Stimulated activated CD4-positive, alpha-beta T cell treated with anti-CD3 and anti-CD28 coated beads, Interleukin-2, amount 100 ng/mL, for 48 hours (primary cell): ENCODE measurements at regions not wholly inside any gene's neighbourhood (a gene's known extent, or its start where the extent isn't known, plus 50 kb on each side); places are given as distances from the start of the nearest gene placed in this dataset.
"Not testable (repeated sequence)": the region's sequence is repeated elsewhere in the genome, so short reads cannot be mapped to it uniquely, and the experiment has no call there.

ENCODE experiments used
- DNase-seq, 2 donors: peaks; one replicate each; pipeline ENCODE4 v3.0.0-alpha.2; 2020

DNA sequence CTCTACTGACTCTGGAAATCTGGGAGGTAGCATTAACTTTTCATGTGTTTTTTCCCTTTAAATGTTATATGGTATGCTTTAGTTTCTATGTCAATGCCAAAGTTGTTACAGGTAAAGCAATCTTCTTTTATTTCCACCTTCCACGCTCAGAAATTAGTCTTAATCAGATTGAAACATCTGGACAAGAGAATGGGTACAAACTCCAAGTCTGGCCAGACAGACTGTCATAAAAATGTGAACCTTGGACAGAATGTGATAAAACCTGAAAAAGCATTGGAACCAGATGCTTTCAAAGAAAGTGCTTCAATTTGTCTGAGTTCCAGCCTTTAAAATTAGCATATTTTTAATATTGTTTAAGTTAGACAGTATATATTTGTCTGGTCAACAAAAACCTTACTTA lies 110.7 kb upstream of the P2RY1 start:
- DNase-seq, result no peak

DNA sequence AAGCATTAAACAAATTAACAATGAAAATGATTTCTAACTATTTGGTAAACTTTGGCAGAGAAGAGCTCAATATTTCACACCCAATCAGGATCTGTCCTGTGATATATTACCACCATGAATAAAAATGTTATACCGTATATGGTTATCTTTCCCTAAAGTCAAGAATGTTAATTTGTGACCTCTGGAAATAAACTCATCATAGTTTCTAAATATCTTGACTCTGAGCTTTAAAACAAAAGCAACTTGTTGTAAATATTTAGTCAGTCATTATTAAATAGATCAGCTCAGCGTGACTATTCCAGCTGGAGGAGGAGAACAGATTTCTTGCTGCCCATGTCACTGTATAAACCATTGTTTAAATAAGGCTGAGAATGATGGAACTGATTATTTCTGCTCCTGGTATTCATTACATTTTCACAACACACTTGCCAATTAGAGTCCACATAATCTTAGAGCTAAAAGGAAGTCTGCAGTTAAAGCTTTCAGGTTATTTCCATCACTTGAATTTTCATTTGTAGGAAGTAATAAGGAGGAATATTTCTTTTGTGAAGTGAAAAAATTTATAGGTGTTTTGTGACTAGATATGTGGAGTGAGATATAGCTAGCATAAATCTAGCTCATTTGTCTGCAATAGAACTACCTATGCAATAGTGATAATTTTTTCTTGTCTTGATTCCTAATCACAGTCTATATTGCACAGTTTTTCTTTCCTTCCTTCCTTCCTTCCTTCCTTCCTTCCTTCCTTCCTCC lies 106.5 kb upstream of the P2RY1 start:
- DNase-seq, result no peak

DNA sequence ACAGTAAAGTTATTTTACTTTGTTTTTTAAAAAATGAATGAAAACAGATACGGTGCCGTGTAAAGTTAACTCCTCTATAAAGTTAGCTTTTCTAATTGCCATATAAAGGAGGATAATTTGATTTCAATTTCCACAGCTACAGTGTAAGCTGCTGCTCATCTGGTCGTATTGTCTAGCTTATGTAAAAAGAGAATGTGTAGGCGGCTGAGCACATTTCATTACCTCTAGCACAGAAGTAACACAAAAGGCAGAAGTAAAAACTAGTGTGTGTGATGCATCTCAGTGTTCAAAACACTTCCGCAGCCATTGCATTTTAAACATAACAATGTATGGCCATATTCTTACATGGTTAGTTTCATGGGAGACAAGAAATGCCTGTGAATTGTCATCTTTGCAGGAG lies 105.0 kb upstream of the P2RY1 start:
- no peak for DNase-seq

DNA sequence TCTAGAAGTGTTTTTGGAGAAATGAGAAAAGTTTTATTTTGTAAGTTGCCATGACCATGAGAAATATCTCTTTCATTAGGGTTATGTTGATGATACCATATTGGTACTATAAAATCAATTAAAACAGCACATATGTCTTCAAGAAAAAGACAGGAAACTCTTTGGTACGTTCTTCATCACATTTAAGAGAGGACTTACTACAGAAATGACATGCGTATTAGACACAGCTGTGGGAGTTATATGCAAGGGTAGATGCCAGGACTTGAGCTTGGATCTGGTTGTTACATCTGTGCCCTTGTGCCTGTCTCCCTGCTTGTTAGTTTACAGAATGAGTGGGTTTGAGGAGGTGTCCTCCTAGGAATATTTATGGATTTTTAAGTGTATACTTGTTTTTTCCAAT lies 103.4 kb upstream of the P2RY1 start:
- no peak for DNase-seq

DNA sequence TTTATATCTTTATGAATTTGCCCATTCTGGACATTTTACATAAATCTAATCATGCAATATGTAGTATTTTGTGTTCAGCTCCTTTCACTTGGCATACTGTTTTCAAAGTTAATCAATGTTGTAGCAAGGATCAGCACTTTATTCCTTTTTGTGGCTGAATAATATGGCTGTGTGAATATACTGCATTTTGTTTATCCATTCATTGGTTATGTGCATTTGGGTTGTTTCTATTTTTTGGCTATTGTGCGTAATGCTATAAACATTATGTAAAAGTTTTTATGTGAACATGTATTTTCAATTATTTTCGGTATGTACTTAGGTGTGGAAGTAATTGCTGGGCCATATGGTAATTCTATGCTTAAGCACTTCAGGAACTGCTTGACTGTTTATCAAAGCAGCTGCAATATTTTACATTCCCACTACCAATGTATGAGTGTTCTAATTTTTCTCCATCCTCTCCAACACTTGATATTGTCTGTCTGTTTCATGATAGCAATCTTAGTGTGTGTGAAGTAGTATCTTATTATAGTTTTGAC lies 101.3 kb upstream of the P2RY1 start:
- no peak for DNase-seq

DNA sequence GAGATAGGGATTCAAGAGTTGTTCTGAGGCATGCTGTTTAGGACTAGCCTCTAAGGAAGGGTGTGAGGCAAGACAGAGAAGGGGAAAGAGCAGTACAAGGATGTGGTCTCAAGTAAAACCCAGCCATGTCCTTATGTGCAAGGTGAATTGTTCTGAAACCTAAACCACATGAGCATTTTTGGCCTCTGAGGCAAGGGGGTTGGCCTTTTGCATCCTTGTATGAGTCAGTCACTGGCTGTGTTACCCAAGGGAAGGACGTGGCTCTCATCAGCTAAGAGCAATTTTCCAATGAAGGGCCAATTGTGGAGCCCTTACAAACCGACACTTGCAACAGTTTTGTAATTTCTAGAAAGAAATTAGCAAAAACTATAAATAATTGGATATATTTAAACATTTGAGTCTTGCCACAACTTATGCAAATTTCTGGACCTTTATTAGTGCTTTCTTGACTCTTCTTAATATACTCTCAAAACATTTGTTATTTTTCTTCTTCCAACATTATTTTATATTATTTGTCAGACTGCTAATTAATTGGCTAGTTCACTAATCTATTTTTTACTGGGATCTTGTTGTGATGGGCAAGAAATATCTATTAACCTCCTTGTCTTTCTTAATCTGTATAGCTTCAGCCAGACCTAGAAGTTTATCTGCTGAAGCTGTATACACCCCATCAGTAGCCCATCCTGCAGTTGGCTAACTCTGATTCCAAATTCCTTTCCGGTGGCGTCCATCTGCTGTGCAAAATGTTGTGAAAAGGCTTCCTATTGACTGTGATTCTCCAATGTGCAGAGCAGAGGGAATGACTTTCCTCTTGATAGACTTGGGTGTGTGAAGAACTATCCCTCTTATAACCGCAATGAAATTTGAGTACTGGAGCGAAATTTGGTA lies 97.7 kb upstream of the P2RY1 start:
- DNase-seq, result no peak

DNA sequence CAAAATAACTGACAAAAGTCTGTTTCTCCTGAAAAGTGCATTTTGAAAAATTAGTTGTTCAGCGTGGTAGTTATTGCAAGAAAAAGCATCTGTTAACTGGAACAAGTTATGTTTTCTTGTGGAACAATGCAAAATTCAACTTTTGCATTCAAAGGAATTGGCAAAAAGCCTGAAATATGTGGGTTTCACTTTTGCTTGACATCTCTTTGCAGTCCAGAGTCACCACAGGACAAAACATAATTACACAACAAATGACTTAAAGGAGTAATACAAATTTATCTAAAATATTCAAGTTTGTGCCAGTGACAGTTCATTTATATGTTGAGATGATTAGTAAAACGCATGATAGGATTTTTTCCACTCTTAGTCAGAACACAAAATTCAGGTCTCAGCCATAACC lies 96.3 kb upstream of the P2RY1 start:
- no peak for DNase-seq

DNA sequence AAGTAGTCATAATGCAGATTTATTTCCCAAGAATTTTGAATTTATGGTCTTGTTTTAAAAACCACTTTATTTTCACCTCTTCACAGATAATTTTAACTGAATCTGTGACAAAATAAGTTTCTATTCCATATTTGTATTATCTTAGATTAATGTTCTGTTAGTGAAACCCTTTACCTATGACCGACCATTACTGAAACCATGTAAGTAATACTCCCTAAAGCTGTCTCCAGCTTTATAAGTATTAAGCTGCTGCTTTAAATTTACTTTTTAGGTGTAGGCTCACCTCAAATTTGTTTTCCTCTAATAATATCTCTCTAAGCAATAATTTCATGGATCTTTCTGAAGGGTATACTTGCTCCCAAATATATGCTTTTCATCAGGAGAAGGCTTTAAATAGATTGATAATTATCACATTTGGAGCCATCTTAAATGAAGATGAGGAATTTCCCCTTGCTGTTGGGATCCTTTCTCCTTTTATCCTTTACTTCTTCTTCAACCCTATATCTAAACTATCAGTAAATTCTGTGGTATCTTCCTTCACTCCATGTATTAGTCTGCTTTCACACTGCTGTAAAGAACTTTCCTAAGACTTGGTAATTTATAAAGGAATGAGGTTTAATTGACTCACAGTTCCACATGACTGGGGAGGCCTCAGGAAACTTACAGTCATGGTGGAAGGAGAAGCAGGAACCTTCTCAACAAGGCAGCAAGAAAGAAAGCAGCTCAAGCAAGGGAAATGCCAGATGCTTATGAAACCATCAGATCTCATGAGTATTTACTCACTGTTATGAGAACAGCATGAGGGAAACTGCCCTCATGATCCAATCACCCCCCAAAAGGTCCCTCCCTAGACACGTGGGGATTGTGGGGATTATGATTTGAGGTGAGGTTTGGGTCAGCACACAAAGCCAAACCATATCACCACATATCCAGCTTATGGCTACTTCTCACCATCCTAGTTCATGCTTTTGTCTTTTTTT lies 92.3 kb upstream of the P2RY1 start:
- DNase-seq, result no peak

DNA sequence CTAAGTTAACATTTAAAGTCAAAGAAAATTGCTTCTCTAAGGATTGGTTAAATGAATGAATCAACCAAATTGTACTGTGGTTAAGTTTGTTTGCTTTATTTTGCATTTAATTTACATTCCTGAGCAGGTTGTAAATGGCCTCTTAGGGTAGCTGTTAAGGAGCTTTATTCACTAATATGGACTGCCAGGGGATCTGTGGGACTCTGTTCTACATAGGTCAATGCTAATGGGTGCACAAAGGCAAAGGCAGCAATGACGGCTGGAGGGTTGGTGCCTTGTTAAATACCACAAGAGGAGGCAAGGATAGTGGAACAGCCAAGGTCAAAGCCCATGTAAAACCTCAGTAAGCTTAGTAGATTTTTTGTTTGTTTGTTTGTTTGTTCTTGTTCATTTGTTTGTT lies 89.3 kb upstream of the P2RY1 start:
- no peak for DNase-seq

DNA sequence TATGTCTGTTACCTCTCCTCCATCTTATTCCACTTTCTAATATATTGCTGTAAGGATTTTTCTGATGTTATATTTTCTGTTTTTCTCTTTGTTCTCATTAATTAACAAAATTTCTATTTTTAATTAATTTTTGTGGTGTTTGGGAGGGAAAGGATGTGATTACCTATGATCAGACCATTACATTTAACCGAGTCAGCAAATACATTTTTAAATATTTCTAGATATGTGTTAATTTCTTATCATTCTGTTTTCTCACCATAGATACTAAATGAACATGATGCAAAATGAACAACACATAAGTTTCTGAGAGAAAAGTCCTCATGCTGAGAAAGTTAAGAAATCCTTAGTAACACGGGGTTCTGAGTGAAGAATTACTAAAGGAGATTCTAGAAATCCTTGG lies 80.6 kb upstream of the P2RY1 start:
- no peak for DNase-seq

DNA sequence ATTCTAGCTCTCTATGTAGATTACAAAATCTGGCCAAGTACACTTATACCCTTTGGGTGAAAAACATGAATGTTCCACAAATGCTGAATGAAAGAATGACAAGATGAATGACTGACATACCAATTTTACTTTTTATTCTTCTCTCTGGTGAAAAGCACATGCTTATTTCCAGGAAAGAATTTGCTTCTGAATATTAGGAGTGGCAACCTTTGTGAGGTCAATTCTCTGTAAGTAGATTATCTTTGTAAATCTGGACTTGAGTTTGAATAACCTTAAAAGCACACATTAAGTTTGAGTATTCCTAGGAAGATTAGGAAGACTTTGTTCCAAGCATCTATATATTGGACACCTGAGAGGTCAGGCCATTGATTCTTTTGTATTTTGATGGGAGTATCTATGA lies 78.1 kb upstream of the P2RY1 start:
- no peak for DNase-seq

DNA sequence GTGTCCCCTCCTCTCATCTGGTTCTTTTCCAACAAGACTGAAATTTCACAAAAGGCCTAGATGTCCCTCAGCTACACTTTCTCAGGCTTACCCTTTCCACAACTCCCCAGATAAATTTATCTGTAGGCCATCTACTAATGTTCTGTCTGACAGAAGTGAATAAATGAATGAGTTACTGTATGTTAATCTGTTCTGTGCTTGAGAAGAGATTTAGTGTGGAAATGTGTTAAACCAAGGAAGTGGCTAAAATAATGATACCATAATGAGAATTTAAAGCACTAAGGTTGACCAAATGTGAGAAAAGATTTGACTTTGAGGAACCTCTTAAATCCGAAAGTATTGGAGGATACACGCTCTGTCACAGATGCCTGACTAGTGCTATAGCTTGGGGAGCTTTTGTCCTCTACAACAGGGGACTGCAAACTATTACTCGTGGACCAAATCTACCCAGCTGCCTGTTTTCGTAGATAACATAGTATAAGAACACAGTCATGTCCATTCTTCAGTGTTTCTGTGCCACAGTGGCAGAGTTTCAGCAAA lies 74.8 kb upstream of the P2RY1 start:
- DNase-seq, result no peak

DNA sequence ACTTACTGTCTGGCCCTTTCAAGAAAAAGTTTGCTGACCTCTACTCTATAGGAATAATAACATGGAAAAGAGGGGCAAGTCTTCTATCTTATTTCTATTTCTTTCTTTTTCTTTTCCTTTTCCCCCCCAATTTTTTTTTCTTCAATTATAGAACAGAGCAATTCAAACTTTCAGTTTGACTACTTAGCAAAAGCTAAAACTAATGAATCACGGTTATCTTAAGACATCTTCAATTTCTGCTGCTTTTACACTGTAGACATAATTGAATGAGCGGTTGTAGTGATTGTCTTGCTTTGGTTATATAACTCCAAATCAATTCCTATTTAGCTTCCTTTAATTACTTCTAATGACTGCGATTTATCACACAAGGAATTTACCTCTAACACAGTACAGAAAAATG lies 74.3 kb upstream of the P2RY1 start:
- DNase-seq, result no peak

DNA sequence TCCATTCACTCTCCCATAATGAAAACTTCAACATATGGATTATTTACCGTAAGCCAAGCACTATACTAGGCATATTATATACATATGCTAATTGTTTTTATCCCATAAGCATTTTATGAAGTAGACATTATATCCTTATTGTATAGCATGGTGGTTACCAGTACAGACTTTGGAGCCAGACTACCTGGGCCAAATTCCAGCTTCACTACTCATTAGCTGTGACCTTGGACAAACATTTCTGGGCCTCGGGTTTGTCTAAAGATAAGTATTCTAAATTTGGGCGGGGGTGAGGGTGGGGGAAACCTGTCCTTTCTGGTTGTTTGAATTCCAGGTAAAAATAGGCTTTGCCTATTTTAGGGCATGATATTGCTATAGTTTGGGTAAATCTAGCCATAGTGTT lies 66.5 kb upstream of the P2RY1 start:
- no peak for DNase-seq

DNA sequence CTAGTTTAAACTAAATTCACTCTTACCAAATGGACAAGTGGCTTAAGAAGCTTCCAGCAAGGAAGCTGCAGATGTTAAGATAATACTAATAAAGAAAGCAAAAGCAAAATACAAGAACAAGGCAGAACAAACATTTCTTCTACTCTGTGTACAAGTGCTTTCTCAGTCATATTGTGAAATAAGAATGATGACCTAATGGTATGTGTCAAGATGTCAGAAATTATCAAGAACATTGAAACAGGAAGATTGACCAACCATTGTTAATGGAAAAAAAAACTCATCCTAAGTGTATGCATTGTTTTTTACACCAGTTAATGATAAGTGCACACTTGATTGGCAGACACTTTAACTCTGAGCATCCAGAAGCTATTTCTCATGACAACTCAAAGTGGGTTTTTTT lies 65.4 kb upstream of the P2RY1 start:
- DNase-seq, result no peak

DNA sequence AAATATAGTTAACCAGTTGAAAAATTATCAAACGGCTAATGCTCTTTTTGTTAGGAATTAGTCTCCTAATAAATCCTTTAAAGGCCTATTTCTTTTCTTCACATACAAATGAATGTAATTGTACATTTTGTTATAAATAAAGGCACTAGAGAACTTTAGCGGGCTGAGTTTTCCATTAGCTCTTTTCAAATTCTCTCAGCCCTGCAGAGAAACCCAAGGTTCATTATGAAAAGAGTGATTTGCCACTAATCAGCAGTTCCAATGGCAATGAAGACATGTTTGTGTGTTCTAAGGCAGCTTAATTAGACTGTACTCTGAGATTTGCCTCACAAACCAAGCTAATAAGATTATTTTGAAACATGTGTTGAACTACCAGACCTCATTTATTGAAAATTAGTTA lies 64.6 kb upstream of the P2RY1 start:
- DNase-seq, result no peak

DNA sequence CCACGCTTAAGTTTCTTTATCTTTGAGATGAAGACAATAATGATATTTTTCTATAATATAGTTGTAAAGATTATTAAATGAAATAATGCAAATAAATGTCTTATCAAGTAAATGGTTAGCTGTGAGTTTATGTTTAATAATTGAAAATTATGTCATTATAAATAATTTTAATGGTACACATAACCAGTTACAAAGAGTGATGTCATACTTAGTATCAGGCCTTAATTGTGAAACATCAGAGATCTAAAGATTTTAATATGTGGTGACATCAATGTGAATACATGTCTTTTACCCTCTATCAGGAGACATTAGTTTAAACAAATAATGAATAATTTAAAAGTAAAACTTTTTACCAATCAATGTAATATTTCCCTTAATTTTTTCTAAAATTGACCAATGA lies 63.8 kb upstream of the P2RY1 start:
- DNase-seq, result no peak

DNA sequence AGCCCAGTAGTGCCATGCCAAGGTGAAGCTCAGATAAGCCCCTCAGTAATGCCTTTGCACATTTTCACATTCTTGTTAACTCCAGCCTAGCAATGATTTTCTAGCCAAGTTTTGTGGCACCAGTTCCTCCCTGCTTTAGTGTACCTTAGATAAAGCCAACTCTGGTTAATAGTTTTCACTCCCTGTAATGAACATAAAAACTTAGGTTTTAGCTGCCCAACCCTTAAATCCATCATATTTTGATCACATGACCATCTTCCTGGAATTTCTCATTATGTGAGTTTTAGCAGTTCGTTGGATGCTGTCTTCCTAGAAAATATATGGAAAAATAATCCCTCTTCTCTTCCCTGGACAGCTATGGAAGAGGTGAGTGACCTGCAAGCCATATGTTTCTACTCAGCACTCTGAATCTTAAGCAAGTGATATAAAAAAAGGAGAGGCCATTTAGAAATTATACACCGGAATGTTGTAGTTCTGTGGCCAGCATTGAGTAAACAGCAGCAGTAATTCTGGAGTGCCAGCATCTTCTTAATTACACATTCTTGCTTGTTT lies 62.2 kb upstream of the P2RY1 start:
- no peak for DNase-seq

DNA sequence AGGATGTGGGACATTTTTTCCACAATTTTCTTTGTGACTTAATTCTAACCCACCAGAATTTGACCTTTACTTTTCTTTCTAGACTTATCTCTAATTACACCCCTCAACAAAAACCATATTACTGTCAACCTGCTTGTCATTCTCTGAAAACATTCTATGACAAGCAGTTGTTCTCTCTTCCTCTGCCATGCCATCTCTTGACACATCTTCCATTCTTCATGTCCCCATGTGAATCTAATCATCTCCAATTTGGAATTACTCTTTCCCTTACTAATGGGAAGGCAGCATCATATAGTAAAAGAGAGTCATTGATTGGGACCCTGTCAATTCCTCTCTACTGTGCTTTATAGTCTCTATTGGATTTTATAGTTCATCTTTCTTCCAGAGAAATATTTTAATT lies 61.3 kb upstream of the P2RY1 start:
- DNase-seq, result no peak

DNA sequence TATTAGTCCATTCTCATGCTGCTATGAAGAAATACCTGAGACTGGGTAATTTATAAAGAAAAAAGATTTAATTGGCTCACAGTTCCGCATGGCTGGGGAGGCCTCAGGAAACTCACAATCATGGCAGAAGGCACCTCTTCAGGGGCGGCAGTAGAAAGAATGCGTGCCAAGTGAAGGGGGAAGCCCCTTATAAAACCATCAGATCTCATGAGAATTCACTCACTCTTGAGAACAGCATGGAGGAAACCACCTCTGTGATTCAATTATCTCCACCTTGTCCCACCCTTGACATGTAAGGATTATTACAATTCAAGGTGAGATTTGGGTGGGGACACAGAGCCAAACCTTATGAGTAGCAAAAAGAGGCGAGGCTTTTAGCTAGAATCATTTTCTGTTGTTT lies 60.7 kb upstream of the P2RY1 start:
- not testable (repeated sequence) for DNase-seq

DNA sequence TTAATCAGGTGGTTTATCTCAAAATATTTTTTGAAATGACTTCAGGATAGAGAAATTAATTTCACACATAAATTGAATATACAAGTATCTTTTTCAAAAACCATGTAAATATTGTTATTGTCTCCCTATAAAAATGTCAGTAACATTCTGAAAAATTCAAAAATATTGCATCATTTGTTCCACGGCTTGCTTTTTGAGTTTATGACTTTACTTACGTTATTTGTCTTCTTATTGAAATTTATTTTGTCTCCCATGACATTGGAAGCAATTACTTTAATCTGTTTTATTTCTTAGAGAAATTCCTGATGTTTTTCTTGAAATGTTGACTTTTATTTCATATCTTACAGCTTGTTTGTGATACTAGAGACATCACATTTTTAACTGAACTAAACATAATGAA lies 56.9 kb upstream of the P2RY1 start:
- no peak for DNase-seq

DNA sequence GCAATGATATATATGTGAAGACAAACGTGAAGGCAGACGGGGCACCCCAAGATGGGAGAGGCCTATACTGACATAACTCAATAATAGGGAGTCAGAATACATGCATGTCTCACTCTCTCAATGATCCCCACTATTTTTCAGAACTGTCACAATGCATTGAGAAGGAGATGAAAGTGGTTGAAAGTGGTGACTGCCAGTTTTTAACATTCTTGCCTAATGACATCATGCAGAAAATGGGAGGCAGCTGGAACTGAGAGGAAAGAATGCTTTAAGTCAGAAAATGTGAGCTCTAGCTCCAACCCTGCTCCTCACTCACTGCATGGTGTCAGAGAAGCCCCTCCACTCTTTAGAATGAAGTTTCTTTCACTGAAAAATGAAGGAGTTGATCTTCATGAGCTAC lies 55.3 kb upstream of the P2RY1 start:
- no peak for DNase-seq
